HepG2 (cell line): ENCODE measurements at regions not wholly inside any gene's neighbourhood (a gene's known extent, or its start where the extent isn't known, plus 50 kb on each side); places are given as distances from the start of the nearest gene placed in this dataset.

Experiments
- ATAC-seq: fragments of 200-7000 bp; cut with Tn5 transposase; 3 replicates; pipeline ENCODE4 v1.9.1; 2020; ENCODE audit warnings: mild to moderate bottlenecking, moderate library complexity
- BruUV-seq: library from RNA; stranded (reverse); fragments of 400-500 nt; replicated peaks from 2 replicates; lab custom pipeline; 2021; lab: Mats Ljungman, UMichigan
- CTCF ChIA-PET: fragments of 300-600 bp; formaldehyde crosslinking; extraction: SDS; loops from one replicate; lab custom pipeline; 2021; ENCODE audit warnings: low total read pairs, inconsistent platforms, low intra/inter-chr PET ratio; lab: Yijun Ruan, JAX
- POLR2A ChIA-PET: fragments of 350-600 bp; sonication (Branson Sonifier 250); formaldehyde crosslinking; loops from one replicate; lab custom pipeline; 2020; ENCODE audit warnings: antibody characterized with exemption, inconsistent platforms; lab: Yijun Ruan, JAX
- DNase-seq: peaks from one replicate; pipeline ENCODE4 v3.0.0-alpha.2; 2015; ENCODE audit warnings: low spot score
- FAIRE-seq: peaks from 3 replicates; lab custom pipeline; 2011; peaks lifted over from hg19 to GRCh38; lab: Jason Lieb, UNC
- H2AFZ ChIP-seq: one replicate; pipeline ENCODE4 v1.6.1; 2011; ENCODE audit warnings: low read length, inconsistent platforms
- H3K27ac ChIP-seq: fragments of 300-600 bp; 3 replicates; pipeline ENCODE4 v1.8.0; 2011; ENCODE audit warnings: mixed run types, mild to moderate bottlenecking, mixed read lengths, low read length, inconsistent platforms; ENCODE audit not compliant: insufficient read depth; ENCODE audit errors: extremely low read length
- H3K27me3 ChIP-seq, 2 experiments: fragments of 200-600 bp in 1 of 2; 2 replicates in 1 of 2; 3 replicates in 1 of 2; pipeline versions ENCODE4 v1.6.0 to v1.8.0; 2011; ENCODE audit warnings: low read length in 2 of 2, mild to moderate bottlenecking in 2 of 2, moderate library complexity in 2 of 2, inconsistent platforms in 1 of 2; ENCODE audit not compliant: insufficient read depth in 2 of 2, control insufficient read depth in 1 of 2
- H3K36me3 ChIP-seq, 2 experiments: fragments of 200-600 bp in 1 of 2; replicated peaks in 1 of 2; 2 replicates in 1 of 2; 3 replicates in 1 of 2; pipeline versions ENCODE4 v1.5.1 to v1.8.0; 2011; ENCODE audit warnings: low read length in 2 of 2, inconsistent platforms in 1 of 2; ENCODE audit not compliant: insufficient read depth in 2 of 2, control insufficient read depth in 1 of 2
- H3K4me1 ChIP-seq: 2 replicates; pipeline ENCODE4 v1.5.1; 2012; ENCODE audit warnings: low read length, inconsistent platforms; ENCODE audit not compliant: insufficient read depth
- H3K4me2 ChIP-seq: 2 replicates; pipeline ENCODE4 v1.6.0; 2011; ENCODE audit warnings: low read depth, low read length, inconsistent platforms
- H3K4me3 ChIP-seq, 3 experiments: fragments of 200-600 bp in 1 of 3; sonication (generic), shearing (Covaris generic) in 1 of 3; replicated peaks in 1 of 3; 2 replicates each; pipeline ENCODE4 v1.5.1; 2011 to 2016; ENCODE audit warnings: low read length in 3 of 3, inconsistent platforms in 2 of 3, low read depth in 2 of 3, mild to moderate bottlenecking in 2 of 3, control low read depth in 1 of 3, mixed read lengths in 1 of 3; ENCODE audit not compliant: insufficient read depth in 1 of 3
- H3K79me2 ChIP-seq: one replicate; pipeline ENCODE4 v1.6.1; 2011; ENCODE audit warnings: low read length, inconsistent platforms; ENCODE audit not compliant: insufficient read depth
- H3K9ac ChIP-seq: 2 replicates; pipeline ENCODE4 v1.6.0; 2011; ENCODE audit warnings: mild to moderate bottlenecking, low read depth, low read length, inconsistent platforms; ENCODE audit not compliant: insufficient read depth
- H3K9me3 ChIP-seq: 2 replicates; pipeline ENCODE4 v1.5.1; 2012; ENCODE audit warnings: mild to moderate bottlenecking, low read length
- H4K20me1 ChIP-seq: 2 replicates; pipeline ENCODE4 v1.6.0; 2011; ENCODE audit warnings: inconsistent platforms, mild to moderate bottlenecking, low read length, moderate library complexity; ENCODE audit not compliant: insufficient read depth
- KDM2A ChIP-seq: sonication (generic); formaldehyde crosslinking; IDR thresholded peaks from 2 replicates; pipeline ENCODE4 v1.4.0; 2020; ENCODE audit warnings: low read depth, missing genetic modification reagents, borderline replicate concordance
- NFYC ChIP-seq: IDR thresholded peaks from 2 replicates; pipeline ENCODE4 v1.6.1; 2016; ENCODE audit warnings: missing genetic modification reagents, missing compliant biosample characterization
- RBM39 ChIP-seq: fragments of 200-400 bp; formaldehyde crosslinking; IDR thresholded peaks from one replicate; pipeline ENCODE4 v1.6.1; 2018; ENCODE audit warnings: antibody characterized with exemption, mild to moderate bottlenecking, low read depth, low read length; ENCODE audit not compliant: poor library complexity, severe bottlenecking
- SPEN ChIP-seq: sonication (generic); formaldehyde crosslinking; IDR thresholded peaks from 2 replicates; pipeline ENCODE4 v1.5.1; 2020; ENCODE audit warnings: low read depth, mild to moderate bottlenecking, missing genetic modification reagents
- SYNCRIP ChIP-seq: fragments of 200-400 bp; formaldehyde crosslinking; IDR thresholded peaks from 2 replicates; pipeline ENCODE4 v1.6.1; 2018; ENCODE audit warnings: mild to moderate bottlenecking, low read depth, low read length; ENCODE audit not compliant: insufficient read depth
- TBL1XR1 ChIP-seq: fragments of 150-350 bp; IDR thresholded peaks from 2 replicates; pipeline ENCODE4 v1.6.1; 2014; ENCODE audit warnings: borderline replicate concordance, low read length; ENCODE audit not compliant: partially characterized antibody
- ZFYVE20 ChIP-seq: sonication (generic); formaldehyde crosslinking; IDR thresholded peaks from 2 replicates; pipeline ENCODE4 v1.8.0; 2023; ENCODE audit warnings: low read depth, mild to moderate bottlenecking, moderate library complexity, missing genetic modification reagents, borderline replicate concordance
- ZNF30 ChIP-seq: sonication (generic); formaldehyde crosslinking; IDR thresholded peaks from 2 replicates; pipeline ENCODE4 v1.5.0; 2020; ENCODE audit warnings: mild to moderate bottlenecking, missing genetic modification reagents
- ZNF619 ChIP-seq: sonication (generic); formaldehyde crosslinking; IDR thresholded peaks from 2 replicates; pipeline ENCODE4 v1.4.0; 2020; ENCODE audit warnings: mild to moderate bottlenecking, missing genetic modification reagents
- in situ Hi-C: cut with HindIII; loops from 2 replicates; pipeline ENCODE4 v1.10.0; 2017; ENCODE audit warnings: low pct_unique_long_range_greater_than_20kb; ENCODE audit not compliant: extremely low pct_ligation_motif_present
- intact Hi-C: fragments of 100-400 bp; cut with micrococcal nuclease; formaldehyde crosslinking; loops from one replicate; pipeline ENCODE4 v1.10.0; 2022; ENCODE audit not compliant: unreplicated experiment
- TF ChIP-seq, protein P1 (sequence below): sonication (generic); formaldehyde crosslinking; IDR thresholded peaks from 2 replicates; pipeline ENCODE4 v1.8.0; 2022; ENCODE audit warnings: mild to moderate bottlenecking, missing genetic modification reagents, moderate library complexity
- TF ChIP-seq, protein P2 (sequence below): sonication (generic); formaldehyde crosslinking; IDR thresholded peaks from 2 replicates; pipeline ENCODE4 v1.4.0; 2020; ENCODE audit warnings: missing genetic modification reagents

GRCh38 chr4:171583790-171584189 lies 229.4 kb upstream of the GALNTL6 start:
- no TSS peak for BruUV-seq
- CTCF ChIA-PET = no interaction called here

More at GRCh38 chr4:171583790-171584189, 229.4 kb upstream of the GALNTL6 start:
- ATAC-seq = no peak
- Histone ChIP-seq H3K27me3 (no peaks in the 10 kb centered on the region; a peak in 1 of 5 replicates), H3K4me2 (no peak overlapping the region), H3K27ac (no peak overlapping the region), H4K20me1 (no peaks in the 10 kb centered on the region), H3K36me3 (no peaks in the 10 kb centered on the region), H3K9ac (no peak overlapping the region), H3K9me3 (no peaks in the 10 kb centered on the region), H3K79me2 (no peaks in the 10 kb centered on the region), H2AFZ (no peak overlapping the region), H3K4me1 (no peaks in the 10 kb centered on the region), H3K4me3 (no peak overlapping the region)
- in situ Hi-C loops = no loop called here
- POLR2A ChIA-PET = no interaction called here
- TF ChIP-seq RBM39 (no peak), TBL1XR1 (no peak), NFYC (CRISPR knock-in tag) (no peak), ZNF30 (CRISPR knock-in tag) (no peak), SPEN (CRISPR knock-in tag) (no peak), ZNF619 (CRISPR knock-in tag) (no peak), ZFYVE20 (CRISPR knock-in tag) (no peak), KDM2A (no peak), SYNCRIP (no peak)
- TF ChIP-seq, protein P1, sequence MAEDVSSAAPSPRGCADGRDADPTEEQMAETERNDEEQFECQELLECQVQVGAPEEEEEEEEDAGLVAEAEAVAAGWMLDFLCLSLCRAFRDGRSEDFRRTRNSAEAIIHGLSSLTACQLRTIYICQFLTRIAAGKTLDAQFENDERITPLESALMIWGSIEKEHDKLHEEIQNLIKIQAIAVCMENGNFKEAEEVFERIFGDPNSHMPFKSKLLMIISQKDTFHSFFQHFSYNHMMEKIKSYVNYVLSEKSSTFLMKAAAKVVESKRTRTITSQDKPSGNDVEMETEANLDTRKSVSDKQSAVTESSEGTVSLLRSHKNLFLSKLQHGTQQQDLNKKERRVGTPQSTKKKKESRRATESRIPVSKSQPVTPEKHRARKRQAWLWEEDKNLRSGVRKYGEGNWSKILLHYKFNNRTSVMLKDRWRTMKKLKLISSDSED (CRISPR knock-in tag) = no peak
- TF ChIP-seq, protein P2, sequence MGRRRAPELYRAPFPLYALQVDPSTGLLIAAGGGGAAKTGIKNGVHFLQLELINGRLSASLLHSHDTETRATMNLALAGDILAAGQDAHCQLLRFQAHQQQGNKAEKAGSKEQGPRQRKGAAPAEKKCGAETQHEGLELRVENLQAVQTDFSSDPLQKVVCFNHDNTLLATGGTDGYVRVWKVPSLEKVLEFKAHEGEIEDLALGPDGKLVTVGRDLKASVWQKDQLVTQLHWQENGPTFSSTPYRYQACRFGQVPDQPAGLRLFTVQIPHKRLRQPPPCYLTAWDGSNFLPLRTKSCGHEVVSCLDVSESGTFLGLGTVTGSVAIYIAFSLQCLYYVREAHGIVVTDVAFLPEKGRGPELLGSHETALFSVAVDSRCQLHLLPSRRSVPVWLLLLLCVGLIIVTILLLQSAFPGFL = no peak
- intact Hi-C loops = no loop called here
- DNase-seq = no peak
- no peak for FAIRE-seq
